H1 (cell line): ENCODE measurements at regions not wholly inside any gene's neighbourhood (a gene's known extent, or its start where the extent isn't known, plus 50 kb on each side); places are given as distances from the start of the nearest gene placed in this dataset.

Experiments
- CTCF ChIA-PET: fragments of 300-600 bp; sonication (Branson Sonifier 250); formaldehyde crosslinking; loops from one replicate; lab custom pipeline; 2021; ENCODE audit not compliant: partially characterized antibody; lab: Charles Lee
- POLR2A ChIA-PET: fragments of 300-600 bp; sonication (Branson Sonifier 250); formaldehyde crosslinking; loops from one replicate; lab custom pipeline; 2021; ENCODE audit warnings: inconsistent platforms; ENCODE audit not compliant: partially characterized antibody; lab: Charles Lee
- DNase-seq, 2 experiments: peaks; one replicate each; pipeline versions ENCODE4 v3.0.0 to v3.0.0-alpha.2; 2010 to 2022; ENCODE audit warnings: low spot score in 2 of 2, low read depth in 1 of 2, mixed read lengths in 1 of 2
- FAIRE-seq: peaks from 2 replicates; lab custom pipeline; 2011; peaks lifted over from hg19 to GRCh38; lab: Jason Lieb, UNC
- H2AFZ ChIP-seq: 2 replicates; pipeline ENCODE4 v1.8.1; 2012; ENCODE audit warnings: low read length, inconsistent platforms
- H2AK5ac ChIP-seq: 2 replicates; pipeline ENCODE4 v1.6.1; 2013; ENCODE audit warnings: low read depth, low read length
- H2BK120ac ChIP-seq: replicated peaks from 2 replicates; pipeline ENCODE3; 2013; ENCODE audit warnings: low read depth, low read length, inconsistent platforms
- H2BK12ac ChIP-seq: 2 replicates; pipeline ENCODE4 v1.6.1; 2013; ENCODE audit warnings: low read depth, low read length
- H2BK15ac ChIP-seq: 2 replicates; pipeline ENCODE4 v1.6.1; 2013; ENCODE audit warnings: low read length
- H2BK20ac ChIP-seq: 2 replicates; pipeline ENCODE4 v1.6.1; 2013; ENCODE audit warnings: low read length
- H2BK5ac ChIP-seq: 2 replicates; pipeline ENCODE4 v1.6.1; 2013; ENCODE audit warnings: low read depth, low read length
- H3K14ac ChIP-seq: 2 replicates; pipeline ENCODE4 v1.6.1; 2013; ENCODE audit warnings: inconsistent platforms; ENCODE audit not compliant: insufficient read length
- H3K18ac ChIP-seq: 2 replicates; pipeline ENCODE4 v1.6.1; 2013; ENCODE audit warnings: low read length; ENCODE audit errors: extremely low read depth
- H3K23ac ChIP-seq: 2 replicates; pipeline ENCODE4 v1.6.1; 2013; ENCODE audit warnings: inconsistent platforms; ENCODE audit not compliant: insufficient read length
- H3K23me2 ChIP-seq: 2 replicates; pipeline ENCODE4 v1.6.1; 2013; ENCODE audit warnings: low read depth, low read length
- H3K27ac ChIP-seq: 2 replicates; pipeline ENCODE4 v1.6.1; 2011; ENCODE audit warnings: low read depth, low read length, inconsistent platforms
- H3K27me3 ChIP-seq, 4 experiments: replicated peaks in 1 of 4; 1 replicate in 1 of 4; 2 replicates in 3 of 4; pipeline versions ENCODE4 v1.6.1 to v1.8.1; 2011 to 2013; ENCODE audit warnings: low read length in 3 of 4, mild to moderate bottlenecking in 3 of 4, inconsistent platforms in 2 of 4, mixed read lengths in 2 of 4, moderate library complexity in 1 of 4; ENCODE audit not compliant: control insufficient read depth in 3 of 4, insufficient read depth in 3 of 4; ENCODE audit errors: extremely low read depth in 1 of 4
- H3K36me3 ChIP-seq, 4 experiments: 2 replicates each; pipeline versions ENCODE4 v1.6.1 to v1.8.1; 2011 to 2013; ENCODE audit warnings: mild to moderate bottlenecking in 4 of 4, low read length in 3 of 4, moderate library complexity in 2 of 4, control low read depth in 1 of 4, inconsistent platforms in 1 of 4; ENCODE audit not compliant: insufficient read depth in 4 of 4, control insufficient read depth in 2 of 4
- H3K4ac ChIP-seq: replicated peaks from 2 replicates; pipeline ENCODE3; 2013; ENCODE audit warnings: low read length, low read depth, mixed read lengths, inconsistent platforms; ENCODE audit not compliant: insufficient read length
- H3K4me1 ChIP-seq, 4 experiments: replicated peaks in 1 of 4; 1 replicate in 1 of 4; 2 replicates in 3 of 4; pipeline versions ENCODE4 v1.6.1 to v1.8.1; 2011 to 2013; ENCODE audit warnings: low read length in 3 of 4, inconsistent platforms in 2 of 4, mixed read lengths in 1 of 4; ENCODE audit not compliant: insufficient read depth in 4 of 4, control insufficient read depth in 3 of 4
- H3K4me2 ChIP-seq, 2 experiments: 2 replicates each; pipeline versions ENCODE4 v1.6.1 to v1.8.1; 2011 to 2013; ENCODE audit warnings: low read depth in 2 of 2, low read length in 2 of 2, control low read depth in 1 of 2, inconsistent platforms in 1 of 2, mild to moderate bottlenecking in 1 of 2; ENCODE audit not compliant: insufficient read depth in 1 of 2
- H3K4me3 ChIP-seq, 4 experiments: fragments of 200-600, 300-600 bp in 1 of 4; sonication (generic), shearing (Covaris generic), sonication (Bioruptor Twin) in 1 of 4; 2 replicates each; pipeline versions ENCODE4 v1.5.1 to v1.8.1; 2011 to 2016; ENCODE audit warnings: low read length in 4 of 4, low read depth in 3 of 4, control low read depth in 2 of 4, inconsistent platforms in 2 of 4, mild to moderate bottlenecking in 2 of 4, mixed read lengths in 1 of 4, moderate library complexity in 1 of 4; ENCODE audit not compliant: insufficient read depth in 2 of 4; ENCODE audit errors: extremely low read depth in 1 of 4
- H3K56ac ChIP-seq: replicated peaks from 2 replicates; pipeline ENCODE3; 2013; ENCODE audit warnings: low read depth, mild to moderate bottlenecking, mixed read lengths, low read length, inconsistent platforms; ENCODE audit not compliant: insufficient read length
- H3K79me1 ChIP-seq: 2 replicates; pipeline ENCODE4 v1.6.1; 2013; ENCODE audit warnings: low read depth, low read length, control low read depth
- H3K79me2 ChIP-seq, 2 experiments: 2 replicates each; pipeline versions ENCODE4 v1.6.1 to v1.8.1; 2012 to 2013; ENCODE audit warnings: low read length in 2 of 2, mild to moderate bottlenecking in 2 of 2, inconsistent platforms in 1 of 2; ENCODE audit not compliant: insufficient read depth in 2 of 2, control insufficient read depth in 1 of 2
- H3K9ac ChIP-seq, 4 experiments: replicated peaks in 1 of 4; 1 replicate in 1 of 4; 2 replicates in 3 of 4; pipeline versions ENCODE4 v1.6.1 to v1.8.1; 2011 to 2013; ENCODE audit warnings: low read depth in 3 of 4, low read length in 3 of 4, control low read depth in 2 of 4, mild to moderate bottlenecking in 2 of 4, moderate library complexity in 2 of 4, inconsistent platforms in 1 of 4; ENCODE audit errors: extremely low read depth in 1 of 4
- H3K9me3 ChIP-seq, 2 experiments: 2 replicates each; pipeline versions ENCODE4 v1.6.1 to v1.8.1; 2012 to 2013; ENCODE audit warnings: mild to moderate bottlenecking in 2 of 2, moderate library complexity in 2 of 2, control low read depth in 1 of 2, inconsistent platforms in 1 of 2, low read depth in 1 of 2, low read length in 1 of 2, mixed read lengths in 1 of 2; ENCODE audit not compliant: insufficient read depth in 2 of 2
- H4K20me1 ChIP-seq, 2 experiments: replicated peaks in 1 of 2; 2 replicates each; pipeline versions ENCODE3 to v1.8.1; 2011 to 2013; ENCODE audit warnings: inconsistent platforms in 2 of 2, low read length in 2 of 2, mild to moderate bottlenecking in 1 of 2; ENCODE audit not compliant: insufficient read depth in 2 of 2, control insufficient read depth in 1 of 2
- H4K5ac ChIP-seq: 2 replicates; pipeline ENCODE4 v1.6.1; 2013; ENCODE audit warnings: low read length, low read depth, mixed read lengths, inconsistent platforms; ENCODE audit not compliant: insufficient read length
- H4K8ac ChIP-seq: 2 replicates; pipeline ENCODE4 v1.8.0; 2013; ENCODE audit warnings: mild to moderate bottlenecking, moderate library complexity, low read length, inconsistent platforms; ENCODE audit not compliant: insufficient read depth; ENCODE audit errors: extremely low read depth
- H4K91ac ChIP-seq: replicated peaks from 2 replicates; pipeline ENCODE3; 2013; ENCODE audit warnings: low read length, mixed read lengths, inconsistent platforms; ENCODE audit not compliant: insufficient read length
- BCL11A ChIP-seq, 2 experiments: IDR thresholded peaks; one replicate each; pipeline ENCODE4 v1.6.1; 2011; ENCODE audit warnings: low read depth in 2 of 2, low read length in 2 of 2, mild to moderate bottlenecking in 2 of 2
- CEBPB ChIP-seq: IDR thresholded peaks from 2 replicates; pipeline ENCODE4 v1.6.1; 2012; ENCODE audit warnings: low read depth, low read length
- MAX ChIP-seq: IDR thresholded peaks from 2 replicates; pipeline ENCODE4 v1.6.1; 2012; ENCODE audit warnings: inconsistent platforms
- POLR2AphosphoS5 ChIP-seq: IDR thresholded peaks from 2 replicates; pipeline ENCODE4 v1.6.1; 2011; ENCODE audit warnings: low read depth, low read length
- SIN3A ChIP-seq, 2 experiments: IDR thresholded peaks in 1 of 2; conservative IDR thresholded peaks in 1 of 2; 2 replicates each; pipeline ENCODE4 v1.6.1; 2011 to 2012; ENCODE audit warnings: low read length in 2 of 2, improper control_type of control experiment in 1 of 2, low read depth in 1 of 2, mild to moderate bottlenecking in 1 of 2
- SIX5 ChIP-seq: IDR thresholded peaks from 2 replicates; pipeline ENCODE4 v1.6.1; 2011; ENCODE audit warnings: mild to moderate bottlenecking, low read depth, low read length
- TAF7 ChIP-seq: optimal IDR thresholded peaks from 2 replicates; pipeline ENCODE3; 2011; ENCODE audit warnings: low read depth, mild to moderate bottlenecking, inconsistent platforms, low read length, moderate library complexity, borderline replicate concordance
- WGBS, 2 experiments: shearing (Covaris generic) in 1 of 2; methylation state at CpG; one replicate each; pipeline versions ENCODE4 v1.1.6 to v1.1.7; 2013 to 2015; ENCODE audit warnings: low lambda C conversion rate in 2 of 2, mixed read lengths in 2 of 2, inconsistent platforms in 1 of 2, low coverage in 1 of 2, missing lambda C conversion rate in 1 of 2; ENCODE audit not compliant: insufficient replicate concordance in 2 of 2, insufficient coverage in 1 of 2, insufficient read length in 1 of 2; ENCODE audit errors: extremely low coverage in 1 of 2, missing lambda C conversion rate in 1 of 2; 5-methylcytosine and 5-hydroxymethylcytosine counted together
- TF ChIP-seq, protein P1 (sequence below): IDR thresholded peaks from 2 replicates; pipeline ENCODE4 v1.6.1; 2011; ENCODE audit warnings: low read depth, mild to moderate bottlenecking, low read length; ENCODE audit not compliant: insufficient read depth

GRCh38 chr6:55664591-55665587 lies 85.9 kb upstream of the HMGCLL1 start:
- Histone ChIP-seq H4K8ac (no peak overlapping the region), H2BK20ac (no peak overlapping the region), H3K23me2 (no peaks in the 10 kb centered on the region), H3K4me3 (no peak overlapping the region), H2BK15ac (no peak overlapping the region), H3K14ac (no peak overlapping the region), H3K18ac (no peak overlapping the region), H4K91ac (no peak overlapping the region), H4K20me1 (no peaks in the 10 kb centered on the region), H3K4me2 (no peak overlapping the region), H2AK5ac (no peak overlapping the region), H3K23ac (no peak overlapping the region), H3K27ac (no peak overlapping the region), H3K9me3 (peaks cover 0 to 9% of the 10 kb centered on the region in 2 experiments; a peak in 3 of 4 replicates), H2BK12ac (no peak overlapping the region), H2BK120ac (no peak overlapping the region), H2AFZ (no peak overlapping the region), H3K79me1 (no peaks in the 10 kb centered on the region), H3K9ac (no peak overlapping the region), H3K36me3 (no peaks in the 10 kb centered on the region), H3K56ac (no peak overlapping the region), H3K79me2 (no peaks in the 10 kb centered on the region), H3K4me1 (no peaks in the 10 kb centered on the region), H4K5ac (no peak overlapping the region), H2BK5ac (no peak overlapping the region), H3K4ac (no peak overlapping the region), H3K27me3 (no peaks in the 10 kb centered on the region)
- TF ChIP-seq, protein P1, sequence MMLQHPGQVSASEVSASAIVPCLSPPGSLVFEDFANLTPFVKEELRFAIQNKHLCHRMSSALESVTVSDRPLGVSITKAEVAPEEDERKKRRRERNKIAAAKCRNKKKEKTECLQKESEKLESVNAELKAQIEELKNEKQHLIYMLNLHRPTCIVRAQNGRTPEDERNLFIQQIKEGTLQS = no peak
- TF ChIP-seq MAX (no peak), BCL11A (IDR thresholded peaks at IDR 0.05; ENCODE audit: low read depth in 2 of 2, low read length in 2 of 2) (no peak), CEBPB (no peak), TAF7 (no peak), SIX5 (no peak), POLR2AphosphoS5 (no peak), SIN3A (conservative IDR thresholded peaks at IDR 0.05 in 1 of 2, IDR thresholded peaks at IDR 0.05 in 1 of 2; ENCODE audit: low read depth in 1 of 2, low read length in 2 of 2) (no peak)
- 91% methylated on average over 2 of the region's 2 CpGs; no CpG with 5 or more reads in 1 of the 2 experiments for WGBS, 2 experiments
- ChIA-PET POLR2A (no interaction called here), CTCF (interaction anchor here (0.8 kb wide), 1 partner anchor 378 kb away, joined by 3 read pairs; no protein-coding TSS in a partner anchor)
- FAIRE-seq = no peak
- DNase-seq = no peak
